ENCODE measurements at regions not wholly inside any gene's neighbourhood (a gene's known extent, or its start where the extent isn't known, plus 50 kb on each side); places are given as distances from the start of the nearest gene placed in this dataset.

GRCh38 chr18:56374007-56374655 is 264.3 kb downstream of the TXNL1 start:
- no peaks in the 10 kb centered on the region for H3K9me3 ChIP-seq (replicated peaks in 1 of 3)
- H3K4me3 ChIP-seq = no peak overlapping the region
- intact Hi-C loops (cut with DNase I) = no loop called here
- no peak for TF ChIP-seq POLR2A (IDR thresholded peaks at IDR 0.05)
- no peak for TF ChIP-seq CTCF (IDR thresholded peaks at IDR 0.05)
- WGBS, 4 donors = 60 to 70% (median 62%) methylated on average over 3 of the region's 3 CpGs
- DNase-seq = no peak
- no peaks in the 10 kb centered on the region for H3K27me3 ChIP-seq
- no peak overlapping the region for H3K27ac ChIP-seq
- H3K4me1 ChIP-seq (replicated peaks in 1 of 2) = no peaks in the 10 kb centered on the region
- H3K36me3 ChIP-seq (replicated peaks in 1 of 2) = no peaks in the 10 kb centered on the region

- intact Hi-C loops (cut with DNase I) = no loop called here
- no peak overlapping the region for H3K27ac ChIP-seq
- H3K27me3 ChIP-seq = no peaks in the 10 kb centered on the region
- H3K9me3 ChIP-seq (replicated peaks in 1 of 3) = no peaks in the 10 kb centered on the region
- no peak for DNase-seq
- no peak overlapping the region for H3K4me3 ChIP-seq
- no peaks in the 10 kb centered on the region for H3K36me3 ChIP-seq (replicated peaks in 1 of 2)
- H3K4me1 ChIP-seq (replicated peaks in 1 of 2) = no peaks in the 10 kb centered on the region
- TF ChIP-seq CTCF (IDR thresholded peaks at IDR 0.05) = no peak
- no peak for TF ChIP-seq POLR2A (IDR thresholded peaks at IDR 0.05)
- WGBS, 4 donors = 69 to 94% (median 84%) methylated on average over 2 of the region's 2 CpGs
Observed at GRCh38 chr18:56373601-56374000, 264.8 kb downstream of the TXNL1 start.

- Histone ChIP-seq H3K36me3 (replicated peaks in 1 of 2) (no peaks in the 10 kb centered on the region), H3K4me1 (replicated peaks in 1 of 2) (no peaks in the 10 kb centered on the region), H3K27ac (no peak overlapping the region), H3K9me3 (replicated peaks in 1 of 3) (no peaks in the 10 kb centered on the region), H3K27me3 (no peaks in the 10 kb centered on the region), H3K4me3 (no peak overlapping the region)
- TF ChIP-seq CTCF (IDR thresholded peaks at IDR 0.05) (no peak), POLR2A (IDR thresholded peaks at IDR 0.05) (no peak)
- WGBS, 4 donors = 88 to 97% (median 94%) methylated on average over 5 of the region's 5 CpGs
- no peak for DNase-seq
- intact Hi-C loops (cut with DNase I) = no loop called here
Observed at GRCh38 chr18:56368066-56368465, 270.3 kb downstream of the TXNL1 start.

- TF ChIP-seq CTCF (IDR thresholded peaks at IDR 0.05) (no peak), POLR2A (IDR thresholded peaks at IDR 0.05) (no peak)
- Histone ChIP-seq H3K4me3 (no peak overlapping the region), H3K27me3 (no peaks in the 10 kb centered on the region), H3K4me1 (replicated peaks in 1 of 2) (no peaks in the 10 kb centered on the region), H3K36me3 (replicated peaks in 1 of 2) (no peaks in the 10 kb centered on the region), H3K9me3 (replicated peaks in 1 of 3) (no peaks in the 10 kb centered on the region), H3K27ac (no peak overlapping the region)
- WGBS, 4 donors = 81 to 96% (median 88%) methylated on average over 5 of the region's 5 CpGs
- intact Hi-C loops (cut with DNase I) = no loop called here
- DNase-seq = no peak
Observed at GRCh38 chr18:56358608-56359280, 279.6 kb downstream of the TXNL1 start.
